ENCODE measurements at regions not wholly inside any gene's neighbourhood (a gene's known extent, or its start where the extent isn't known, plus 50 kb on each side); places are given as distances from the start of the nearest gene placed in this dataset.

GRCh38 chr6:86508230-86508629 lies 429.1 kb upstream of the HTR1E start:
- H3K18ac ChIP-seq (ENCODE audit: insufficient read length, low read depth, low read length) = no peak overlapping the region
- H2BK12ac ChIP-seq (ENCODE audit: insufficient read length, low read depth, low read length) = no peak overlapping the region
- no peaks in the 10 kb centered on the region for H4K20me1 ChIP-seq (ENCODE audit: control insufficient read depth, insufficient read depth, insufficient read length)
- H3K56ac ChIP-seq (ENCODE audit: insufficient read length, low read depth, low read length) = no peak overlapping the region
- H3K4ac ChIP-seq (ENCODE audit: low read depth, low read length) = no peak overlapping the region
- H2BK20ac ChIP-seq (ENCODE audit: low read depth, low read length, poor library complexity, severe bottlenecking) = no peak overlapping the region
- no peak overlapping the region for H2BK120ac ChIP-seq (ENCODE audit: low read depth, low read length, poor library complexity, severe bottlenecking)
- H3K23me2 ChIP-seq (ENCODE audit: insufficient read length, low read depth, low read length, poor library complexity, severe bottlenecking) = no peaks in the 10 kb centered on the region
- H3K27ac ChIP-seq (ENCODE audit: insufficient read length, low read depth, low read length) = no peak overlapping the region
- H4K8ac ChIP-seq (replicated peaks; ENCODE audit: insufficient read length, low read depth, low read length) = no peak overlapping the region
- no peak overlapping the region for H3K14ac ChIP-seq (ENCODE audit: insufficient read depth, low read length)
- Mint-ChIP-seq H3K27ac (no peak overlapping the region), H3K4me3 (no peak overlapping the region), H3K9me3 (peaks cover 7 to 10% of the 10 kb centered on the region in 2 experiments; a peak in 3 of 5 replicates), H3K27me3 (ENCODE audit: low read depth) (no peaks in the 10 kb centered on the region), H3K4me1 (peaks cover 14 to 16% of the 10 kb centered on the region in 2 experiments), H3K36me3 (ENCODE audit: insufficient read depth in 1 of 3, low read depth in 3 of 3) (peaks cover 0 to 6% (median 0%) of the 10 kb centered on the region in 3 experiments; a peak in 3 of 7 replicates)
- H2BK15ac ChIP-seq (ENCODE audit: low read depth, low read length) = no peak overlapping the region
- H3K4me2 ChIP-seq (ENCODE audit: insufficient read depth, insufficient read length, low read length) = no peak overlapping the region
- H3T11ph ChIP-seq (ENCODE audit: low read length) = no peak overlapping the region
- H3K27me3 ChIP-seq (ENCODE audit: insufficient read depth, low read length) = no peaks in the 10 kb centered on the region
- H4K91ac ChIP-seq (ENCODE audit: insufficient read length, low read depth, low read length) = no peak overlapping the region
- no peak overlapping the region for H2AFZ ChIP-seq (ENCODE audit: low read length)
- H3K4me1 ChIP-seq (ENCODE audit: insufficient read depth, low read length) = no peaks in the 10 kb centered on the region; the same call in 1 of the 2 replicates
- H3K9me3 ChIP-seq (ENCODE audit: control insufficient read depth, low read depth, low read length) = no peaks in the 10 kb centered on the region
- no peak overlapping the region for H4K5ac ChIP-seq (ENCODE audit: insufficient read length, low read depth, low read length)
- DNase-seq = no peak
- no peak overlapping the region for H2BK5ac ChIP-seq (ENCODE audit: insufficient read length, low read length)
- H2AK5ac ChIP-seq (ENCODE audit: insufficient read length, low read length) = no peak overlapping the region
- no peaks in the 10 kb centered on the region for H3K79me1 ChIP-seq (ENCODE audit: insufficient read depth, low read depth, low read length, poor library complexity, severe bottlenecking)
- H3K79me2 ChIP-seq (ENCODE audit: insufficient read depth, low read length) = no peaks in the 10 kb centered on the region
- no peak overlapping the region for H3K9ac ChIP-seq (ENCODE audit: extremely low read depth, insufficient read length, low read length)
- no CpG with 5 or more reads among the region's 3 CpGs for WGBS (ENCODE audit: extremely low coverage, insufficient read length, low lambda C conversion rate)
- no peak overlapping the region for H3K23ac ChIP-seq (ENCODE audit: insufficient read length, low read depth, low read length)
- no peak for TF ChIP-seq CTCF (conservative IDR thresholded peaks at IDR 0.05)
